ENCODE measurements at regions not wholly inside any gene's neighbourhood (a gene's known extent, or its start where the extent isn't known, plus 50 kb on each side); places are given as distances from the start of the nearest gene placed in this dataset.

DNA sequence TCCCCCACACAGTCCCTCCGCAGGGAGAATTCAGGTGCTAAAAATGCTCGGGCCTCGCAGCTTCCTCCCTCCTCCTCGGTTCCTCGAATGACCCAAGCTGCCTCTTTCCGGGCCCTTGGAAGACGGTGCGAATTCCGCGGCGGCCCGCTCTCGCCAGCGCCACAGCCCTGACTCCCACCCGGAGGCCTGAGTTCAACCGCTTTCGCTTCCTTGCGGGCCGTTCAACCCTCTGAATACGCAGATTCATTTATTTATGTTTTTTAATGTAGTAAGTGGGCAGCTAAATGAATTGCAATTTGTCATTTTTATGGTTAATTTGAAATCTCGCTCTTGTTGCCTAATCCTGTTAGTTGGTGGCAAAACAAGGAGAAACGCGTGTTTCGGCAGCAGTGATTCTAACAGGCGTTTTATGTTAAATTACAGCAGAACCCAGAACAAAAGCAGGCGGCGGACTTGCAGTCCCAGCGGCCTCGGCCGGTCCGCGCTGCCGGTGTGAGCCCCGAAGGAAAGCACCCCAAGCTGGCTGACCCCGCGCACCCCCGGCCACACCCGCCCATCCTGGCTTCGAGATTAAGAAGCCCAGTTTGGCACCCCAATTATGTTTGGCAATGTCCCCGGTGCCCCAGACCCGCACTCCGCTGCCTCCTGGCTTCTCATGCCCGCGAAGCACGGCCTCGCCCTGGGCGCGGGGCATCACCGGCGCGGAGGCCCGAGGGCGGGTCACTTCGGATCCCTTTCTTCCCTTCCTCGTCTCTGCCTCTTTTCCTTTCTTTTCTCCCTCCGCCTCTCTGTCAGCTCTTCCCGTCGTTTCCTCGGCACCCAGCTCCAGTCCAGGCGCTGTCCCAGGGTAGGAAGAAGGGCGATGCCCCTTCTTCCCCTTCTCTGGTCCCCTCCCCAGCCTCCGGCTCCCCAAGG, 75.9 kb downstream of the INSIG1 start:
- RAD21 ChIA-PET (ENCODE audit: unreplicated experiment), result no interaction called here

DNA sequence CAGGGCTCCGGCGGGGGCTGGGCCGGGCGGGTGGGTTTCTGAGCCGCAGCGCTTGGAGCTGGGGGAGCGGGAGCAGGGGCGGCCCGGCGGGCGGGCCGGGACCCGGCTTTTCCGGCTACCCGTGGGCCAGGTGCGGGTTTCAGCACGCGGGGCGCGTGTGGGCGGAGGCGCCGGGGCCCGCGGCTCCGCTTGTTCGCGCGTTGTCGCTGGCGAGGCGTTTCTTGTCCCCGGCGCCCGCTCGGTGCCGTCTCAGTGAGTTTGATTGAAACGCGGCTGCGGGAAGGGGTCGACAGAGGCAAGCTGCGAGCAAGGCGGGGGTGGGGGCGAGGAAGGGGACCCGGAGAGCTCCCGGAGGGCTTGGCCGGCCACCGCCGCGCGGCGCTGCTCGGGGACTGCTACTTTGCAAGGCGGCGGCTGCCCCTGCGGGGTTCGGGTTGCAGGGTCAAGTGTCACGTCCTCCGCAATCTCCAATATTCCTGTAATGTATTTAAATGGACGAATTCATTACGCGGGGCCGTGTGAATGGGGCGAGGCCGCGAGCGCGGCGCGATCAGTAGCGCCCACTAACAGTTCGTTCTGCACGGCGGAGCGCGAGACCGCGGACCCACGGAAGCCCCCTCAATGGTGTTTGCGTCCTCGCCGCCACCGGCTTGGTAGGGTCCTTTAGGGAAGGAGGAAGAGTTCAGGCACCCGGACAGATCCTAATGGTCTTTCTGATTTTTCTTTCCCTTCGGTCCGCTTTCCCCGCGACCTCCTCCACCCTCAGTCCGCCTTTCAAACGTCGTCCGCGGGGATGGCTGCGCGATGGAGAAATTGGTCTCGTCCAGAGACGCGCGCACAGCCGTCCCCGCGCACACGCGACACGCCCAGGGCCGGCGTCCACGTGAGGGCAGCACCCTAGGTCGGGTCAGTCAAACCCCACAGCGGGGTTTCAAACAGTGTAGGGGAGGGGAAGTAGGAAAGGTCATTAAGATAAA, 76.9 kb downstream of the INSIG1 start:
- RAD21 ChIA-PET (ENCODE audit: unreplicated experiment), result no interaction called here
- POLR2A ChIA-PET, result no interaction called here
- CTCF ChIA-PET, result interaction anchor here (3.9 kb wide), 1 partner anchor 447 kb away, joined by 10 read pairs; no protein-coding TSS in a partner anchor
- FAIRE-seq (no peak), ATAC-seq (no peak), DNase-seq (ENCODE audit: low read depth, low spot score) (no peak)
- SMC1A ChIA-PET (ENCODE audit: uncharacterized antibody, unreplicated experiment), result no interaction called here
- H3K79me2 ChIP-seq (ENCODE audit: control insufficient read depth, insufficient read depth, low read length), result no peaks in the 10 kb centered on the region
- peaks cover 4% of the 10 kb centered on the region for H3K4me1 ChIP-seq (ENCODE audit: control insufficient read depth, insufficient read depth, low read length)
- BruUV-seq (replicated peaks), result no TSS peak
- in situ Hi-C loops (cut with MboI) (loop anchor here (25.0 kb wide), 1 partner anchor 388 kb away; no protein-coding TSS in a partner anchor), intact Hi-C loops (cut with micrococcal nuclease; ENCODE audit: unreplicated experiment) (no loop called here)
- 19% methylated on average over 94 of the region's 110 CpGs for WGBS (ENCODE audit: insufficient coverage, insufficient replicate concordance, low lambda C conversion rate, missing lambda C conversion rate)
- no peak overlapping the region for H3K4me2 ChIP-seq (ENCODE audit: control insufficient read depth, insufficient read depth)
- H3K27ac ChIP-seq (ENCODE audit: control insufficient read depth, insufficient read depth), result no peak overlapping the region
- no peaks in the 10 kb centered on the region for H4K20me1 ChIP-seq (ENCODE audit: control insufficient read depth, insufficient read depth)
- no peak overlapping the region for H3K9ac ChIP-seq (ENCODE audit: control insufficient read depth, insufficient read depth, low read length)
- H3K9me3 ChIP-seq (replicated peaks; ENCODE audit: control insufficient read depth, insufficient read depth, low read length), result no peaks in the 10 kb centered on the region; the same call in 2 of the 3 replicates
- H3K27me3 ChIP-seq (replicated peaks in 1 of 2; ENCODE audit: control insufficient read depth in 2 of 2, insufficient read depth in 2 of 2, low read length in 1 of 2), result peaks cover 19 to 56% of the 10 kb centered on the region in 2 experiments
- no peak overlapping the region for H2AFZ ChIP-seq (ENCODE audit: control insufficient read depth, low read depth, low read length)
- no peaks in the 10 kb centered on the region for H3K36me3 ChIP-seq (ENCODE audit: control insufficient read depth in 2 of 2, insufficient read depth in 2 of 2, low read length in 1 of 2)
- no peak overlapping the region for H3K4me3 ChIP-seq
- TF ChIP-seq SIN3A (IDR thresholded peaks at IDR 0.05; ENCODE audit: low read depth, low read length) (no peak), SUZ12 (IDR thresholded peaks at IDR 0.05; ENCODE audit: unreplicated experiment) (peak; percentile 86), POLR2AphosphoS2 (IDR thresholded peaks at IDR 0.05; ENCODE audit: low read depth, low read length) (no peak), EZH2 (IDR thresholded peaks at IDR 0.05; ENCODE audit: borderline replicate concordance, control insufficient read depth, low read depth, low read length) (peak; percentile 84; the same call in 1 of the 2 replicates)
- TF ChIP-seq, protein P1, sequence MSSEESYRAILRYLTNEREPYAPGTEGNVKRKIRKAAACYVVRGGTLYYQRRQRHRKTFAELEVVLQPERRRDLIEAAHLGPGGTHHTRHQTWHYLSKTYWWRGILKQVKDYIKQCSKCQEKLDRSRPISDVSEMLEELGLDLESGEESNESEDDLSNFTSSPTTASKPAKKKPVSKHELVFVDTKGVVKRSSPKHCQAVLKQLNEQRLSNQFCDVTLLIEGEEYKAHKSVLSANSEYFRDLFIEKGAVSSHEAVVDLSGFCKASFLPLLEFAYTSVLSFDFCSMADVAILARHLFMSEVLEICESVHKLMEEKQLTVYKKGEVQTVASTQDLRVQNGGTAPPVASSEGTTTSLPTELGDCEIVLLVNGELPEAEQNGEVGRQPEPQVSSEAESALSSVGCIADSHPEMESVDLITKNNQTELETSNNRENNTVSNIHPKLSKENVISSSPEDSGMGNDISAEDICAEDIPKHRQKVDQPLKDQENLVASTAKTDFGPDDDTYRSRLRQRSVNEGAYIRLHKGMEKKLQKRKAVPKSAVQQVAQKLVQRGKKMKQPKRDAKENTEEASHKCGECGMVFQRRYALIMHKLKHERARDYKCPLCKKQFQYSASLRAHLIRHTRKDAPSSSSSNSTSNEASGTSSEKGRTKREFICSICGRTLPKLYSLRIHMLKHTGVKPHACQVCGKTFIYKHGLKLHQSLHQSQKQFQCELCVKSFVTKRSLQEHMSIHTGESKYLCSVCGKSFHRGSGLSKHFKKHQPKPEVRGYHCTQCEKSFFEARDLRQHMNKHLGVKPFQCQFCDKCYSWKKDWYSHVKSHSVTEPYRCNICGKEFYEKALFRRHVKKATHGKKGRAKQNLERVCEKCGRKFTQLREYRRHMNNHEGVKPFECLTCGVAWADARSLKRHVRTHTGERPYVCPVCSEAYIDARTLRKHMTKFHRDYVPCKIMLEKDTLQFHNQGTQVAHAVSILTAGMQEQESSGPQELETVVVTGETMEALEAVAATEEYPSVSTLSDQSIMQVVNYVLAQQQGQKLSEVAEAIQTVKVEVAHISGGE (CRISPR knock-in tag; IDR thresholded peaks at IDR 0.05), result no peak
- TF ChIP-seq, protein P2, sequence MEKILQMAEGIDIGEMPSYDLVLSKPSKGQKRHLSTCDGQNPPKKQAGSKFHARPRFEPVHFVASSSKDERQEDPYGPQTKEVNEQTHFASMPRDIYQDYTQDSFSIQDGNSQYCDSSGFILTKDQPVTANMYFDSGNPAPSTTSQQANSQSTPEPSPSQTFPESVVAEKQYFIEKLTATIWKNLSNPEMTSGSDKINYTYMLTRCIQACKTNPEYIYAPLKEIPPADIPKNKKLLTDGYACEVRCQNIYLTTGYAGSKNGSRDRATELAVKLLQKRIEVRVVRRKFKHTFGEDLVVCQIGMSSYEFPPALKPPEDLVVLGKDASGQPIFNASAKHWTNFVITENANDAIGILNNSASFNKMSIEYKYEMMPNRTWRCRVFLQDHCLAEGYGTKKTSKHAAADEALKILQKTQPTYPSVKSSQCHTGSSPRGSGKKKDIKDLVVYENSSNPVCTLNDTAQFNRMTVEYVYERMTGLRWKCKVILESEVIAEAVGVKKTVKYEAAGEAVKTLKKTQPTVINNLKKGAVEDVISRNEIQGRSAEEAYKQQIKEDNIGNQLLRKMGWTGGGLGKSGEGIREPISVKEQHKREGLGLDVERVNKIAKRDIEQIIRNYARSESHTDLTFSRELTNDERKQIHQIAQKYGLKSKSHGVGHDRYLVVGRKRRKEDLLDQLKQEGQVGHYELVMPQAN (conservative IDR thresholded peaks at IDR 0.05), result no peak

More for the DNA sequence above, 75.9 kb downstream of the INSIG1 start:
- ChIA-PET POLR2A (no interaction called here), SMC1A (ENCODE audit: uncharacterized antibody, unreplicated experiment) (no interaction called here), CTCF (interaction anchor here (3.9 kb wide), 1 partner anchor 446 kb away, joined by 10 read pairs; no protein-coding TSS in a partner anchor)
- H3K4me2 ChIP-seq (ENCODE audit: control insufficient read depth, insufficient read depth), result peak overlapping the region; percentile 35
- no peak overlapping the region for H3K4me3 ChIP-seq
- H3K4me1 ChIP-seq (ENCODE audit: control insufficient read depth, insufficient read depth, low read length), result peaks cover 4% of the 10 kb centered on the region
- no peak overlapping the region for H2AFZ ChIP-seq (ENCODE audit: control insufficient read depth, low read depth, low read length)
- no TSS peak for BruUV-seq (replicated peaks)
- no peak for FAIRE-seq
- H3K36me3 ChIP-seq (ENCODE audit: control insufficient read depth in 2 of 2, insufficient read depth in 2 of 2, low read length in 1 of 2), result no peaks in the 10 kb centered on the region
- H3K9ac ChIP-seq (ENCODE audit: control insufficient read depth, insufficient read depth, low read length), result no peak overlapping the region
- ATAC-seq, result peak; percentile 25; the same call in 2 of the 3 replicates
- intact Hi-C loops (cut with micrococcal nuclease; ENCODE audit: unreplicated experiment), result no loop called here
- H3K79me2 ChIP-seq (ENCODE audit: control insufficient read depth, insufficient read depth, low read length), result no peaks in the 10 kb centered on the region
- no peaks in the 10 kb centered on the region for H4K20me1 ChIP-seq (ENCODE audit: control insufficient read depth, insufficient read depth)
- in situ Hi-C loops (cut with MboI), result no loop called here
- H3K9me3 ChIP-seq (replicated peaks; ENCODE audit: control insufficient read depth, insufficient read depth, low read length), result no peaks in the 10 kb centered on the region; the same call in 2 of the 3 replicates
- no peak for DNase-seq (ENCODE audit: low read depth, low spot score)
- peak; percentile 72 for TF ChIP-seq SUZ12 (IDR thresholded peaks at IDR 0.05; ENCODE audit: unreplicated experiment)
- no peak for TF ChIP-seq CHD4 (IDR thresholded peaks at IDR 0.05)
- WGBS (ENCODE audit: insufficient coverage, insufficient replicate concordance, low lambda C conversion rate, missing lambda C conversion rate), result 17% methylated on average over 56 of the region's 62 CpGs
- H3K27me3 ChIP-seq (replicated peaks in 1 of 2; ENCODE audit: control insufficient read depth in 2 of 2, insufficient read depth in 2 of 2, low read length in 1 of 2), result peaks cover 18 to 54% of the 10 kb centered on the region in 2 experiments
- H3K27ac ChIP-seq (ENCODE audit: control insufficient read depth, insufficient read depth), result no peak overlapping the region
